ENCODE measurements at regions not wholly inside any gene's neighbourhood (a gene's known extent, or its start where the extent isn't known, plus 50 kb on each side); places are given as distances from the start of the nearest gene placed in this dataset.

DNA sequence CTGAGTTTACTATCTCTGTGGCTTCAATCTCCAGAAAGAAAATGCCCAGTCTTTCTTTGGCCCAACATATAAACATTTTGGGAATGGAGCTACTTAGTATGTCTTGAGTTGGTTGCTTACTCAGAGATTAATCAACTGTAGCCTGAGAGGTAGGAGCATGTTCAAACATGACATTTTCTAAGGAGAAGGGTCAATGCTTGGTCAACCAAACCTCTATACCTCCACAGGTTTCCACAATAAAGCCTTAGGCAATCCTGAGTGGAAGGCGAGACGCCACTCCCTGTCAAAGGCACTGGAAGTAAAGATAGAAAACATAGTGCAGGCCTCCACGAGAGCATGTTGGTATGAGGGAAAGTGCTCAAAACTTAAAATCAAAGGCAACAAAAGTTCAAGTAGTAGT is 411.4 kb downstream of the KCTD16 start:
- no peak for DNase-seq

- DNase-seq = no peak
These were observed 410.4 kb downstream of the KCTD16 start for GRCh38 chr5:144581044-144581443.

DNA sequence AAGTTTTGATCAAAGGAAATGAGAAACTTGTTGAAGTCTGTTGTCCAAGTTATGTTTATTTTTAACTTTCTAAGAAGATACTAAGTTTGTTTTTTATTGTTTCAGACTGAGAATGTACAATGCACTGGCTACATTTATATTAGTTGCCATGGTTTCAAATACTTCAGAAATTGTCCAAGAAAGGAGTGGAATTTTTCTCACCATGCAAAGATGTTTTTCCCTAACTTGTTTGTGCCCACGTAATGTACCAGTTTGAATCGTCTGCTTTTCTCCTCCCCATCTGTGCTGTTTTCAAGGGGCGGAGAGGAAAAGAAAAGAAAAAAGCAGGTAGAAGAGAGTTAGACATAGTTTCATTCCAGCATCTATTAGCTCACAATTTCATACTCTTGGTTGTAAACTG is 407.0 kb downstream of the KCTD16 start:
- DNase-seq = no peak

DNA sequence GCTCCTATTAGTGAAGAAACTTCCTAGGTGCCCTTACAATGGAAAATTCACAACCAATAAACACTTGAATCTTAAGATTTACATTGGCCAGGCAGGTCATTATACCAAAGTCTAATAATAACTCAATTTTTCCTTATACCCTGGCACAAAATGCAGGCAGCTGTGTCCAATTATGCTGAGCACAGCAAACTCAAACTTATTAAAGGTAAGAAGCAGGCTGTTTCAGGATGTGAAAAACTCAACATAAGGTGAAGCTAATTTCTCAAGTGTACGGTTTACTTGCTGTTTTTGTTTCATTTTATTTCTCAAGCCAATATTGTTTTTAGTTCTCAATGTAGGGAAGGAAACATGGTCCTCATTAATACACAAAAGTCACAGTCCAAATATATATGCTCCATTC is 405.1 kb downstream of the KCTD16 start:
- no peak for DNase-seq

GRCh38 chr5:144567421-144567780 is 396.7 kb downstream of the KCTD16 start:
- no peak for DNase-seq

GRCh38 chr5:144566747-144567420 is 396.2 kb downstream of the KCTD16 start:
- no peak for DNase-seq

- DNase-seq = no peak
These were observed 378.9 kb downstream of the KCTD16 start for GRCh38 chr5:144549580-144549979.

DNA sequence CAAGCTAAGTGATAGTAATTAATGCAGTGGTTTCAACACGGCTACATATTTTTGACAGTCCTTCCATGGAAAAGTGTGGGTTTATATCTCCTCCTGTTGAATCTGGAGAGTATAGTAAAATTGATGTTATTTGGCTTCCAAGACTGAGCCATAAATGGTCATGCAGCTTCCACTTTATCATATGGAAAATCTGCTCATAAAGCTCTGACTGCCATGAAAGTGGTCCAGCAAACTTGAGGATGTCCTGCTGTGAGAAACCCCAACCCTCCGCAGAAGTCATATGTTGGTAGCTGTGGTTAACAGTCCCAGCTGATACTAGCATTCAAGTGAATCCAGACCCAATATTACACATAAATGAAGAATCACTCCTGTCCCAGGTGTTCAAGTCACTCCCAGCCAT is 378.3 kb downstream of the KCTD16 start:
- DNase-seq = no peak

DNA sequence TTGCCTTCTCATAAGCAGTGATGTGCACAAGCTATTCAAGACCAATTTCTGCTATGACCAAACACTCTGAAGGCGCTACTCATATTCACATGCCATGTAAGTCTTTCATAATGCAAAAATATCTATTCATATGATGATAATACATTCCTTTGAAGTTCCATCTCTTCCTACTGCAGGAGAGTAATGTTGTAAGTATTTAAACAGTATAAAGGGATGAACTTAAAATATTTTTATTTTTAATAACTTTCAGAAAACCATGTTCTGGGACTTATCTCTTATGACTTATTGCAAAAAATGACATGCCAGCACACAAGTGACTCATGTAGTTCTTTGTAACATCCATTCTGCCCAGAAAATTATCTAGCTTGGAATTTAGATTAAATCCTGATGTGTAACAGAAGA is 376.4 kb downstream of the KCTD16 start:
- no peak for DNase-seq

- no peak for DNase-seq
These were observed 368.2 kb downstream of the KCTD16 start for GRCh38 chr5:144538845-144539244.
